ENCODE measurements at regions not wholly inside any gene's neighbourhood (a gene's known extent, or its start where the extent isn't known, plus 50 kb on each side); places are given as distances from the start of the nearest gene placed in this dataset.

DNA sequence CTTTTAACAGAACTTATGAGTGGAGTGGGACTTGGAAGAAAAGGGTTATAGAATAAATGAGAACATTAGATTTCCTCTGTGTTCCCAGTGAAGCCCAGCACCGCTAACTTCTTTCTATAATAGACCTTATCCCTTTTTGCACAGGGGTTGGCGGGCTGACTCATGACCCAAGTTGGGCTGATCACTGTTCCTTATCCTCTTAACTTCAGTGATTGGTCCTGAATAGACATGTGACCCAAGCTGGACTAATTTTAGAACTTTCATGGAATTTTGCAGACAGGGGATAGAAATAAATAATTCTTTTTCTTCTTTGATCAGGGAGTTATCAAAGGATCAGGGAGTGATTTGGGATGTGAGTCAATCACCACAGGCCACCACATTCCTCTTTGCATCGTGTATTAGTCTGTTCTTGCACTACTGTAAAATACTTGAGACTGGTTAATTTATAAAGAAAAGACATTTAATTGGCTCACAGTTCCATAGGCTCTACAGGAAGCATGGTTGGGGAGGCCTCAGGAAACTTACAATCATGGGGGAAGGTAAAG lies 75.9 kb downstream of the UCHL1 start:
- TF ChIP-seq NFIC (IDR thresholded peaks at IDR 0.05) (no peak), RAD21 (IDR thresholded peaks at IDR 0.05; ENCODE audit: low read depth) (no peak), TAF1 (IDR thresholded peaks at IDR 0.05; ENCODE audit: low read depth) (no peak), EGR1 (IDR thresholded peaks at IDR 0.05) (no peak), MAX (IDR thresholded peaks at IDR 0.05) (no peak), EP300 (IDR thresholded peaks at IDR 0.05; ENCODE audit: borderline replicate concordance) (no peak), CREB1 (IDR thresholded peaks at IDR 0.05; ENCODE audit: low read depth) (no peak), FOXM1 (IDR thresholded peaks at IDR 0.05; ENCODE audit: borderline replicate concordance, low read depth) (no peak)
- TF ChIP-seq, protein P1, sequence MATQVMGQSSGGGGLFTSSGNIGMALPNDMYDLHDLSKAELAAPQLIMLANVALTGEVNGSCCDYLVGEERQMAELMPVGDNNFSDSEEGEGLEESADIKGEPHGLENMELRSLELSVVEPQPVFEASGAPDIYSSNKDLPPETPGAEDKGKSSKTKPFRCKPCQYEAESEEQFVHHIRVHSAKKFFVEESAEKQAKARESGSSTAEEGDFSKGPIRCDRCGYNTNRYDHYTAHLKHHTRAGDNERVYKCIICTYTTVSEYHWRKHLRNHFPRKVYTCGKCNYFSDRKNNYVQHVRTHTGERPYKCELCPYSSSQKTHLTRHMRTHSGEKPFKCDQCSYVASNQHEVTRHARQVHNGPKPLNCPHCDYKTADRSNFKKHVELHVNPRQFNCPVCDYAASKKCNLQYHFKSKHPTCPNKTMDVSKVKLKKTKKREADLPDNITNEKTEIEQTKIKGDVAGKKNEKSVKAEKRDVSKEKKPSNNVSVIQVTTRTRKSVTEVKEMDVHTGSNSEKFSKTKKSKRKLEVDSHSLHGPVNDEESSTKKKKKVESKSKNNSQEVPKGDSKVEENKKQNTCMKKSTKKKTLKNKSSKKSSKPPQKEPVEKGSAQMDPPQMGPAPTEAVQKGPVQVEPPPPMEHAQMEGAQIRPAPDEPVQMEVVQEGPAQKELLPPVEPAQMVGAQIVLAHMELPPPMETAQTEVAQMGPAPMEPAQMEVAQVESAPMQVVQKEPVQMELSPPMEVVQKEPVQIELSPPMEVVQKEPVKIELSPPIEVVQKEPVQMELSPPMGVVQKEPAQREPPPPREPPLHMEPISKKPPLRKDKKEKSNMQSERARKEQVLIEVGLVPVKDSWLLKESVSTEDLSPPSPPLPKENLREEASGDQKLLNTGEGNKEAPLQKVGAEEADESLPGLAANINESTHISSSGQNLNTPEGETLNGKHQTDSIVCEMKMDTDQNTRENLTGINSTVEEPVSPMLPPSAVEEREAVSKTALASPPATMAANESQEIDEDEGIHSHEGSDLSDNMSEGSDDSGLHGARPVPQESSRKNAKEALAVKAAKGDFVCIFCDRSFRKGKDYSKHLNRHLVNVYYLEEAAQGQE (IDR thresholded peaks at IDR 0.05; ENCODE audit: low read depth) = no peak

GRCh38 chr4:41334182-41334581 lies 77.5 kb downstream of the UCHL1 start:
- TF ChIP-seq FOXM1 (IDR thresholded peaks at IDR 0.05; ENCODE audit: borderline replicate concordance, low read depth) = peak; percentile 39; the same call in 1 of the 2 replicates
- TF ChIP-seq, protein P2, sequence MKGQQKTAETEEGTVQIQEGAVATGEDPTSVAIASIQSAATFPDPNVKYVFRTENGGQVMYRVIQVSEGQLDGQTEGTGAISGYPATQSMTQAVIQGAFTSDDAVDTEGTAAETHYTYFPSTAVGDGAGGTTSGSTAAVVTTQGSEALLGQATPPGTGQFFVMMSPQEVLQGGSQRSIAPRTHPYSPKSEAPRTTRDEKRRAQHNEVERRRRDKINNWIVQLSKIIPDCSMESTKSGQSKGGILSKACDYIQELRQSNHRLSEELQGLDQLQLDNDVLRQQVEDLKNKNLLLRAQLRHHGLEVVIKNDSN (IDR thresholded peaks at IDR 0.05) = 0 out of 2 replicates have a peak, but pooled peaks have one; percentile 5
- TF ChIP-seq TCF12 (IDR thresholded peaks at IDR 0.05; ENCODE audit: low read depth) = peak; percentile 71
- TF ChIP-seq NFIC (IDR thresholded peaks at IDR 0.05) = no peak
- TF ChIP-seq EP300 (IDR thresholded peaks at IDR 0.05; ENCODE audit: borderline replicate concordance) = peak; percentile 51; the same call in 1 of the 2 replicates
- peak; percentile 61 for TF ChIP-seq TEAD4 (IDR thresholded peaks at IDR 0.05)
- TF ChIP-seq CREB1 (IDR thresholded peaks at IDR 0.05; ENCODE audit: low read depth) = no peak
- peak; percentile 75 for TF ChIP-seq CEBPB (IDR thresholded peaks at IDR 0.05)
- no peak for TF ChIP-seq EGR1 (IDR thresholded peaks at IDR 0.05)
- TF ChIP-seq ZBTB7A (IDR thresholded peaks at IDR 0.05; ENCODE audit: low read depth) = no peak
- TF ChIP-seq, protein P1 (IDR thresholded peaks at IDR 0.05; ENCODE audit: low read depth) = no peak
- peak; percentile 25; the same call in 1 of the 2 replicates for TF ChIP-seq RAD21 (IDR thresholded peaks at IDR 0.05; ENCODE audit: low read depth)
- no peak for TF ChIP-seq TAF1 (IDR thresholded peaks at IDR 0.05; ENCODE audit: low read depth)
- 0 out of 2 replicates have a peak, but pooled peaks have one; percentile 41 for TF ChIP-seq MAX (IDR thresholded peaks at IDR 0.05)
- peak; percentile 69 for TF ChIP-seq YY1 (IDR thresholded peaks at IDR 0.05; ENCODE audit: low read depth)

GRCh38 chr4:41339812-41340809 lies 83.4 kb downstream of the UCHL1 start:
- TF ChIP-seq ZBTB7A (IDR thresholded peaks at IDR 0.05; ENCODE audit: low read depth) (no peak), MAX (IDR thresholded peaks at IDR 0.05) (no peak), CEBPB (IDR thresholded peaks at IDR 0.05) (no peak), TCF12 (IDR thresholded peaks at IDR 0.05; ENCODE audit: low read depth) (no peak), NFIC (IDR thresholded peaks at IDR 0.05) (no peak), YY1 (IDR thresholded peaks at IDR 0.05; ENCODE audit: low read depth) (peak; percentile 57; the same call in 1 of the 2 replicates), EP300 (IDR thresholded peaks at IDR 0.05; ENCODE audit: borderline replicate concordance) (no peak), TAF1 (IDR thresholded peaks at IDR 0.05; ENCODE audit: low read depth) (no peak), RAD21 (IDR thresholded peaks at IDR 0.05; ENCODE audit: low read depth) (peak; percentile 31), CREB1 (IDR thresholded peaks at IDR 0.05; ENCODE audit: low read depth) (no peak)
- TF ChIP-seq, protein P1 (IDR thresholded peaks at IDR 0.05; ENCODE audit: low read depth) = no peak
